ENCODE measurements at regions not wholly inside any gene's neighbourhood (a gene's known extent, or its start where the extent isn't known, plus 50 kb on each side); places are given as distances from the start of the nearest gene placed in this dataset.
"Not testable (repeated sequence)": the region's sequence is repeated elsewhere in the genome, so short reads cannot be mapped to it uniquely, and the experiment has no call there.

- TF ChIP-seq CTCF (IDR thresholded peaks at IDR 0.05); POLR2AphosphoS5 (IDR thresholded peaks at IDR 0.05; ENCODE audit: low read depth, low read length); REST (IDR thresholded peaks at IDR 0.05; ENCODE audit: insufficient read depth in 1 of 2, low read depth in 2 of 2, low read length in 1 of 2): not testable (repeated sequence)
Measured at GRCh38 chr7:15810383-15810782, 123.9 kb upstream of the MEOX2 start.

Measured in Panc1 (cell line).